ENCODE measurements at regions not wholly inside any gene's neighbourhood (a gene's known extent, or its start where the extent isn't known, plus 50 kb on each side); places are given as distances from the start of the nearest gene placed in this dataset.

DNA sequence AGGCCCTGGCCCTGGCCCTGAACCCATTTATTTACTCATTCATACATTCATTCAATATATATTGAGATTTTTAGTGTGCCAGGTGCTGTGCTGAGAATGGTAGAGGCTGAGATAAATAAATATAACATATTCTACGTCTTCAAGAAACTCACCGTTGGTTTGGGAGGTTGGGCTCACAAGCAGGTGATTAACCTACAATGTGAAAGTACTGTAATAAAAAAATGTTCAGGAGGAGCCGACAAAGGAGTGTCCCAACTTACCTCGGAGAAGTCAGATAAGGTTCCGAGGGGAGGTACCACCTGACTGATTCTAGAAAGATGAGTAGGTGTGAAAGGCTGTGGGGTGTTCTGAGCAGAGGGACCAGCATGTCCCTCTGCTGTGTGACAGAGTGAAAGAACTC, 479.6 kb upstream of the KLF4 start:
- Mint-ChIP-seq H3K4me3 (no peak overlapping the region), H3K27ac (no peak overlapping the region), H3K36me3 (ENCODE audit: low read depth) (no peaks in the 10 kb centered on the region), H3K9me3 (no peaks in the 10 kb centered on the region), H3K27me3 (ENCODE audit: low read depth) (no peaks in the 10 kb centered on the region), H3K4me1 (ENCODE audit: low read depth) (no peaks in the 10 kb centered on the region)
- DNase-seq (ENCODE audit: low spot score), result no peak

DNA sequence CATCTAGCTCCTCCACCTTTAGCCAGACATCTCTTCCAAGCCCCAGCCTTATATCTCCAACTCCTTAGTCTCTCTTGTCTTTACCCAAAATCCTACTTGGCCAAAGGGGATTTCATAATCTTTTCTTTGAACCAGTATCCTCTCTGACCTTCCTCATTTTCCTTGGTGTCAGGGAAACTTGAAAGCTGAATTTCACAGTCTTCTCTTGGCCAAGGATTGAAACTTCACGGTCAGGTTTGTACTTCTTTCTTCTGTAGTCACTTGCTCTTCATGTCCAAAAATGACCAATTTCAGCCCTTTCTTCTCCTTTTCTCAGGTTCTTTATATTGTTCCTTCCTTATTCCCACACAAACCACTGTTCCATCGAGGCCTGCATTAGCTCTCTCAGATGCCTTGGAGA, 473.7 kb upstream of the KLF4 start:
- no peak for DNase-seq (ENCODE audit: low spot score)
- Mint-ChIP-seq H3K4me1 (ENCODE audit: low read depth) (no peaks in the 10 kb centered on the region), H3K9me3 (no peaks in the 10 kb centered on the region), H3K36me3 (ENCODE audit: low read depth) (no peaks in the 10 kb centered on the region), H3K27me3 (ENCODE audit: low read depth) (no peaks in the 10 kb centered on the region), H3K27ac (no peak overlapping the region), H3K4me3 (no peak overlapping the region)

DNA sequence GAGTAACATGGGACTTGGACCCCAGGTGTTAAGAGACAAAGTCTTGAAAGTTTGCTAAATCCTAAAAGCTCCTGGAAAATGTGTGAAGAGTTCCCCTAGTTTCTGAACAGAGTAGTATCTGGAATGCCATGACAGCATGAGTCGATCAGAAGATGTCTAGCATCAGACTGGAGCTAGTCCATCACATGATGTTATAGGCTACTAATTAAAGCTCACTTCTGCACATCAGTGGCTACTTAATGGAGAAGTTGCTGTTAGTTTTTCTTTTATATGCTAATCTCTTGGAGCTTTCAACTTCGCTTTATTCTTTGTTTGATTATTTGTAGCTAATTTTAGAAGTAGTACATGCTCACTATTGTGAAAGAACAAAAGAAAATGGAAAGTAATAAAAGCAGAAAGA, 471.3 kb upstream of the KLF4 start:
- Mint-ChIP-seq H3K4me1 (ENCODE audit: low read depth) (no peaks in the 10 kb centered on the region), H3K36me3 (ENCODE audit: low read depth) (no peaks in the 10 kb centered on the region), H3K4me3 (no peak overlapping the region), H3K27me3 (ENCODE audit: low read depth) (no peaks in the 10 kb centered on the region), H3K27ac (no peak overlapping the region), H3K9me3 (no peaks in the 10 kb centered on the region)
- DNase-seq (ENCODE audit: low spot score), result no peak

DNA sequence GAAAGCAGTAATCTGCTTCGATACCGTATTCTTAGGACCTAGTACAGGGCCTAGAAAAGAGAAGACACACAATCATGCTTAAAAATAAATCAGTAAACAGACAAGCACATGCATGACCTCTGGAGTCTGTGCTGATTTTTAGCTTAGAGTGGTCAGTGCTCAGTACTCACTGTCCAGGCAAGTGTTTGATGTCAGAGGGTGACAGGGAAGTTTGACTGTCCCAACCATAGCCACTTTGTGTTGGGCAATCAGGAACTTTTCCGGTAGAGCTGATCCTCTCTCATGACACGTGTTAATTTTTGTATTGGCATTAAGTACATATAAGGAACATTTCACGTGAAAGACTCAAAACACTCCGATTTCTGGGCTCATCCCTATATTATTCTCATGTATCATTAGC, 464.7 kb upstream of the KLF4 start:
- H3K9me3 Mint-ChIP-seq, result peaks cover 4% of the 10 kb centered on the region
- no peak overlapping the region for H3K27ac Mint-ChIP-seq
- no peaks in the 10 kb centered on the region for H3K4me1 Mint-ChIP-seq (ENCODE audit: low read depth)
- no peak overlapping the region for H3K4me3 Mint-ChIP-seq
- DNase-seq (ENCODE audit: low spot score), result no peak
- H3K27me3 Mint-ChIP-seq (ENCODE audit: low read depth), result no peaks in the 10 kb centered on the region
- no peaks in the 10 kb centered on the region for H3K36me3 Mint-ChIP-seq (ENCODE audit: low read depth)

DNA sequence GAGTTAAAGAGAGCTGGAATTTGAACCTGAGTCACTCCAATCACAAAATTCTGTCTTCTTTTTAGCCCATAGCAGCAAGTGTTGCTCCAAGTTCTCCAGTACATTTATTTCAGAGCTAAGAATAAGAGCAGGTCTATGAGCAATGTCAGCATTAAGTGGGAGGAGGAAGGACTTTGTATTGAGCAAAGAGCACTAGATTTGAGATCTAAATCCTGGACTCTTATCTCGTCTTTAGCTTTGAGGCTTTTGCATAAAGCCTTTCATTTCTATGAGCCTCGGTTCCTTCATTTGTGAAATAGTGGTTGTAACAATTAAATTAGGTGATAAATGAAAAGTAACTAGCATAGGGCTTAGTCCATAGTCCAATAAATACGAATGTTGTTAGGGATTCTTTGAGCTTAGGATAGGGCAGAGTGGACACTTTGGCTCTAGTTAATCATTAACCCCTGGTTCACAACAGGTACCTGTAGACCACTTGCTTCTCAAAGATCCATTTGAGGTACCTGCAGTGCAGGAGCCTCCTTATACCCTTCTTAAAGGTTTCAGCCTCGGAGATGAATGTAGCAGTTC, 464.1 kb upstream of the KLF4 start:
- Mint-ChIP-seq H3K4me3 (no peak overlapping the region), H3K27me3 (ENCODE audit: low read depth) (no peaks in the 10 kb centered on the region), H3K9me3 (peaks cover 4% of the 10 kb centered on the region), H3K36me3 (ENCODE audit: low read depth) (no peaks in the 10 kb centered on the region), H3K4me1 (ENCODE audit: low read depth) (no peaks in the 10 kb centered on the region), H3K27ac (no peak overlapping the region)
- no peak for DNase-seq (ENCODE audit: low spot score)

DNA sequence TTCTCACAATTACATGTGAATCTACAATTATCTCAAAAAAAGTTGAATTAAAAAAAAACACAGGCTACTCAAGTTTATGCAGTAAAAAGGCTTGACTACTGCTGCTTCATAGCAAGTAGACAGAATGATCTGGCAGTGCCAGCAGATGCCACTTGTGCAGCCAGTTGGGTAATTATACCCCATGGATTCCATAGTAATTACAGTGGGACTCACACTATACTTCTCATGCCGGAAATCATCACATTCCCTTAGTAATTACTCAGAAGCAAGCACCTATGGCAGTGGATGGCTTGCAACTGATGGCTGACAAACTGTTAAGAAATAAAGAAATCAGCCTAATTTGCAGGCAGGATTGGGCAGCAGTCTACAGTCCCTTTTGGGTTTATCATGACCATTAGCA, 463.2 kb upstream of the KLF4 start:
- H3K27me3 Mint-ChIP-seq (ENCODE audit: low read depth), result no peaks in the 10 kb centered on the region
- H3K4me3 Mint-ChIP-seq, result no peak overlapping the region
- no peaks in the 10 kb centered on the region for H3K4me1 Mint-ChIP-seq (ENCODE audit: low read depth)
- H3K36me3 Mint-ChIP-seq (ENCODE audit: low read depth), result no peaks in the 10 kb centered on the region
- no peak overlapping the region for H3K27ac Mint-ChIP-seq
- DNase-seq (ENCODE audit: low spot score), result no peak
- H3K9me3 Mint-ChIP-seq, result peaks cover 4% of the 10 kb centered on the region

DNA sequence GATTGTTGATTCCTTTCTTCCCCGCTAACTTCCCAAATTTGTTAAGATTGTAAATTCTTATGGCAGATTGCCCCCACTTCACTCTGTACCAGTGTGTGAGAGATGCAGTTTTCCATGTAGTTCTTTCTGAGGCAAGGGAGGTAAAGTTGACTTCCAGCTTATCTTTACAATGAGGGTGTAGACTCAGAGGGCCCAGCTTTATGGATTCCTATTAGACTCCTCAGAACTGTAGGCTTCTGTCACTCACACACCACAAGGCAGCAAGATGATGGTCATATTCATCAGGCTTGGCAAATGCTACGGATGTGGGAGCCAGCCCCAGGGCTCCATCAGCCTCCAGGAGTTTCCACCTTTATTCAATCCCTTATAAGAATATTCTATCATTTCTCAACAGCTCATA, 461.9 kb upstream of the KLF4 start:
- Mint-ChIP-seq H3K9me3 (peaks cover 4% of the 10 kb centered on the region), H3K4me3 (no peak overlapping the region), H3K36me3 (ENCODE audit: low read depth) (no peaks in the 10 kb centered on the region), H3K27me3 (ENCODE audit: low read depth) (no peaks in the 10 kb centered on the region), H3K4me1 (ENCODE audit: low read depth) (no peaks in the 10 kb centered on the region), H3K27ac (no peak overlapping the region)
- no peak for DNase-seq (ENCODE audit: low spot score)

DNA sequence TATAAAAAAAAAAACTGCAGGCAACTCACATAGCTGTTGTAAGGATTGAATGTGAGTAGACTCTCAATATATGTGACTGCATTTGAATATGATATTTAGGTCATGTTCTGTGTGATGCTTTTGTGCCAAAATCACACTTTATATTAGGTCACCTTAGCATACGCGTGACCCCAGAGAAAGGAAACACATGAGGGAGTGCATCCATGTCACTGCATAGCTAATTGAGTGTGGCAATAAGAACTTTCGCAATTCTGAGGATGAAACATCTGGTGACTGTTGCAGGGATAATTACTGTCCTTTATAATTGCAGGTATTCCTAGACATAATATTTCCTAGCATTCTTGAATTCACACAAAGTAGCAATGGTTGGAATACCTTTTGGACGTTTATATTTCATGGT, 459.5 kb upstream of the KLF4 start:
- H3K4me1 Mint-ChIP-seq (ENCODE audit: low read depth), result no peaks in the 10 kb centered on the region
- H3K4me3 Mint-ChIP-seq, result no peak overlapping the region
- H3K27ac Mint-ChIP-seq, result no peak overlapping the region
- peaks cover 4% of the 10 kb centered on the region for H3K9me3 Mint-ChIP-seq
- H3K36me3 Mint-ChIP-seq (ENCODE audit: low read depth), result no peaks in the 10 kb centered on the region
- no peaks in the 10 kb centered on the region for H3K27me3 Mint-ChIP-seq (ENCODE audit: low read depth)
- no peak for DNase-seq (ENCODE audit: low spot score)

DNA sequence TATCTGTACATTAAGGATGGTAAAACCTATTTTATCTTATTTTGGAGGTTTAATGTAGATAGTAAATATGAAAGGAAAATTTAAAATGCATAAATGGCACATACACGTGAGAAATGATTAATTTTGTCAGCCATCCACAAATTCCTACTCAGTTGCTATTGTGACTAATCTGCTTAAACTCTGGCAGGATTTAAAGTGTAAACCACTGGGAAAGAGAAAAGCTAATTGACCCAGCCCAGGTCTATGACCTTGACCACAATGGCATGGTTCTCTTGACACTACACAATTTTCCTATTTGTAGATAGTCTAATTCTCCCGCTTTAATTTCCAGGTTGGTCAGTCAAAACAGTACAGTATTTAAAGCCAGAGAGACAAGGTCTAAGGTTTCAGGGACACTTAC, 459.0 kb upstream of the KLF4 start:
- Mint-ChIP-seq H3K27ac (no peak overlapping the region), H3K9me3 (peaks cover 7% of the 10 kb centered on the region), H3K36me3 (ENCODE audit: low read depth) (no peaks in the 10 kb centered on the region), H3K4me1 (ENCODE audit: low read depth) (no peaks in the 10 kb centered on the region), H3K27me3 (ENCODE audit: low read depth) (no peaks in the 10 kb centered on the region), H3K4me3 (no peak overlapping the region)
- DNase-seq (ENCODE audit: low spot score), result no peak

DNA sequence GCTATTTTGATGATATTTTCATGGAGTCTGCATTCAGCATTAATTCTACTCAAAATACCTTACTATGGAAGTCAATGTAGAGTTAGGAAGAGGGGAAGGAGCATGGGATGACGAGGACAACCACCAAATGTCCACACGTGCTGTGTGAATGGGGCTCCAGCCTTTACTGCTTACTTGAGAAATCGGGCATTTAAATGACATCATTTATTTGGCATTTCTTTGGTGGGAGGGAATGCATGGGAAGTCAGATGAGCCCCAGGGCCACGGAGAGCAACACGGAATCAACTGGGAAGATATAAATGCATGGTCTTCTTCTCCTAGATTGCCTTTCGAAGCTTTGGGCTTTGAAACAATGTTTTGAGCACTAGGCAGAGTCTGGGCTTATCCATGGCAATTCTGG, 458.5 kb upstream of the KLF4 start:
- Mint-ChIP-seq H3K27ac (no peak overlapping the region), H3K4me1 (ENCODE audit: low read depth) (no peaks in the 10 kb centered on the region), H3K27me3 (ENCODE audit: low read depth) (no peaks in the 10 kb centered on the region), H3K36me3 (ENCODE audit: low read depth) (no peaks in the 10 kb centered on the region), H3K4me3 (no peak overlapping the region), H3K9me3 (peaks cover 8% of the 10 kb centered on the region)
- DNase-seq (ENCODE audit: low spot score), result no peak

DNA sequence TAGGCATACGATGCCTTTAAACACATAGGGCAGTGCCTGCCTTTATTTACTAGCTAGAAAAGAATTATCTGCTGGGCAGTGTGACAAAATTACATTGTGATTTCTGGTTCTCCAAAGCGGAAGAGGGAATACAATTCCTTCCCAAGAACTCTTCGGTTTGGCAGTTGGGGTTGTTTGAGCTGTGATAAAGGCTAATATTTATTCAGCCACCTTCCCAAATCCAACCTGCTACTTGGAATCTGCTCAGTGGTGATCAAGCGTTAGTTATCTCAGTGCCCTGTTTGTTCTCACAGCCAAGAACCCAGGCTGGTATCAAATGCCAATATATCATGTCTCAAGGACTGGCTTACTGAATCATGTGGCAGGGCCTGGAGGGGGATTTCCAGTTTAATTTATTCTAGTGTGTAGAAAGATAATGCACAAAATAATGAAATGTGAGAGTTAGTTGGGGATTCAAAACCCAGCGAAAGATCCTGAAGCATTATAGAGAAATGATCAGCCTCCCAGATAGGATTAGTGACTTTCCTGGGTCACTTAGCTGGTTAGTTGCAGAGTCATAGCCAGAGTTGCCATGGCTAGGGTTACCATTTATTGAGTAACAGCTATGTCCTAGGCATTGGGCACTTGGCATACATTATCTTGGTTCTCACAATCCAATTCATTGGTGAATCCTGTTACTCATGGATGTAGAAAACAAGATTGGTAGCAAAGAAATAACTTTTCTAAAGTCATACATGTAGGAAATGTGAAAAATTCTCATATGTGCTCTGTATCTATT, 457.0 kb upstream of the KLF4 start:
- peaks cover 8% of the 10 kb centered on the region for H3K9me3 Mint-ChIP-seq
- no peaks in the 10 kb centered on the region for H3K36me3 Mint-ChIP-seq (ENCODE audit: low read depth)
- no peak for DNase-seq (ENCODE audit: low spot score)
- no peaks in the 10 kb centered on the region for H3K27me3 Mint-ChIP-seq (ENCODE audit: low read depth)
- no peaks in the 10 kb centered on the region for H3K4me1 Mint-ChIP-seq (ENCODE audit: low read depth)
- H3K4me3 Mint-ChIP-seq, result no peak overlapping the region
- H3K27ac Mint-ChIP-seq, result no peak overlapping the region

DNA sequence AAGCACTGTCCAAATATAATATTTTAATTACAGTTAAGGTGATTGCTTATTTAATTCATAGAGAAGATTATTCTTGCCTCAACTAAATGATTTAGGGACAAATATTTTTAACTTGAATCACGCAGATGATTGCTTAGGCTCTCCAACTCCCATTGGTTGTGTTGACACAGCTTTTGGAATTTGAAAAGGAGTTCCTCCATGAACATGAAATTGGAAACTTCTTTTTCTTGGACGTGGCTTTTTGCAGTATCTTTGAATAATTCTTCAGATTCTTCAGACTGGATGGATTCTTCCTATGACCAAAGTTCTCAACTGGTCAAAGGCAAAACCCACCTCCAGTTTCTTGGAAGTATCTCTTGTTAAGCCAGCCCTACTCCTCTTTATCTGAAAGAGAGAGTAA, 456.4 kb upstream of the KLF4 start:
- H3K9me3 Mint-ChIP-seq, result peaks cover 8% of the 10 kb centered on the region
- no peaks in the 10 kb centered on the region for H3K4me1 Mint-ChIP-seq (ENCODE audit: low read depth)
- no peak for DNase-seq (ENCODE audit: low spot score)
- no peak overlapping the region for H3K4me3 Mint-ChIP-seq
- no peaks in the 10 kb centered on the region for H3K27me3 Mint-ChIP-seq (ENCODE audit: low read depth)
- no peaks in the 10 kb centered on the region for H3K36me3 Mint-ChIP-seq (ENCODE audit: low read depth)
- H3K27ac Mint-ChIP-seq, result no peak overlapping the region

DNA sequence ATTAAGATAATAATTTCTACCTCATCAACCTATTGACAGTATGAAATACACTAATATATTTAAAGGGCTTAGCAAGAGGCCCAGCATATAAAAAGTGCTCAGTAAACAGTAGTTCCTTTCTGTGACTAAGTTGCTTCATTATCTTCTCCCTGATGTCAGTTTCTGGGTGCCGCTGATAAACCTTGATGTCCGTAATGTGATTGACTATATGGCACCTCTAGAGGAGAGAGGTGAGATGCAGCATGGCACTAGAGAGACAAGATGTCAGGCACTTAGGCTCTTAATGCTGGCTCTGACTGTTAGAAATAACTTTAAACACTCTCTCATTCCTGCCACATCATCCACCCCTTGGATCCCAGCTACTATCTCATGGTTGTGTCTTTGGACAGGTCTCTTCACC, 455.9 kb upstream of the KLF4 start:
- H3K4me1 Mint-ChIP-seq (ENCODE audit: low read depth), result no peaks in the 10 kb centered on the region
- no peaks in the 10 kb centered on the region for H3K27me3 Mint-ChIP-seq (ENCODE audit: low read depth)
- no peak overlapping the region for H3K4me3 Mint-ChIP-seq
- peaks cover 8% of the 10 kb centered on the region for H3K9me3 Mint-ChIP-seq
- no peaks in the 10 kb centered on the region for H3K36me3 Mint-ChIP-seq (ENCODE audit: low read depth)
- H3K27ac Mint-ChIP-seq, result no peak overlapping the region
- DNase-seq (ENCODE audit: low spot score), result no peak

DNA sequence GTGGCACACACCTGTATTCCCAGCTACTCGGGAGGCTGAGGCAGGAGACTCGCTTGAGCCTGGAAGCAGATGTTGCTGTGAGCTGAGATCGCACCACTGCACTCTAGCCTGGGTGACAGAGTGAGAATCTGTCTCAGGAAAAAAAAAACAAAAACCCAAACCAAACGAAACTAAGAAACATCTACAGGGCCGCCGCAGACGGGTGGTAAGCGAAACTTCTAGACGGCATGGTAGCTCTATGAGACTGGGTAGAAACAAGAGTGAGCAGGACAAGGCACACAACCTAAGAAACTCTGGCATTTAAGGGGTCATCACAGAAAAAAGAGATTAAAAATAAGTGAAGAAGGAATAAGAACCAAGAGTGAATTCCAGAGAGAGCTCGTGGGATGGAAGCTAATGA, 454.8 kb upstream of the KLF4 start:
- no peaks in the 10 kb centered on the region for H3K4me1 Mint-ChIP-seq (ENCODE audit: low read depth)
- no peak overlapping the region for H3K4me3 Mint-ChIP-seq
- no peak overlapping the region for H3K27ac Mint-ChIP-seq

DNA sequence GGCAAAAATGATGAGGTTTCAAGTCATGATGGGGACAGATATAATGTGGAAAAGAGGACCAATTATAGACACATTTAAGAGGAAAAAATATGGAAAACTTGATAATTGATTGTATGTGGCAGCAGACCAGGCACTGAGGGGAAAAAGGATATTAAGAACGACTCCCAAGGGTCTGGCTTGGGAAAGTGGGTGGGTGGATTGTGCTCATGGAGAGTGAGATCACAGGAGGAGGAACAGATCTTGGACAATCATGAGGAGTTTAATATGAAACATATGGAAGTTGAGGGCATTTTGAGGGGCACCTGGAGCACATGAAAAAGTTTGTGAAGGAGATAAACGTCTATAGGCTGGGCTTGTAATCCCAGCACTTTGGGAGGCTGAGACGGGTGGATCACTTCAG, 454.3 kb upstream of the KLF4 start:
- Mint-ChIP-seq H3K4me1 (ENCODE audit: low read depth) (no peaks in the 10 kb centered on the region), H3K27ac (no peak overlapping the region), H3K27me3 (ENCODE audit: low read depth) (no peaks in the 10 kb centered on the region), H3K36me3 (ENCODE audit: low read depth) (no peaks in the 10 kb centered on the region), H3K4me3 (no peak overlapping the region), H3K9me3 (peaks cover 4% of the 10 kb centered on the region)
- no peak for DNase-seq (ENCODE audit: low spot score)

More for the DNA sequence above, 454.8 kb upstream of the KLF4 start:
- Mint-ChIP-seq H3K36me3 (ENCODE audit: low read depth) (no peaks in the 10 kb centered on the region), H3K27me3 (ENCODE audit: low read depth) (no peaks in the 10 kb centered on the region), H3K9me3 (peaks cover 4% of the 10 kb centered on the region)
- DNase-seq (ENCODE audit: low spot score), result no peak

All from T-helper 2 cell treated with Interferon-gamma antibody and Interleukin-4, amounts not matched to agents 5 μg/mL and 100 μg/mL, for 36 hours (primary cell).